DMS53 treated with DMSO at 0.1 percent for 48 hours (cell line): ENCODE measurements at regions not wholly inside any gene's neighbourhood (a gene's known extent, or its start where the extent isn't known, plus 50 kb on each side); places are given as distances from the start of the nearest gene placed in this dataset.

Source experiments
- DNase-seq: peaks from one replicate; lab custom pipeline; 2025; ENCODE audit not compliant: unreplicated experiment; lab: John Stamatoyannopoulos, UW

GRCh38 chr7:52897713-52898112, 137.7 kb upstream of the POM121L12 start:
- DNase-seq: no peak

GRCh38 chr7:52897288-52897687, 138.1 kb upstream of the POM121L12 start:
- DNase-seq: no peak

GRCh38 chr7:52877240-52877639, 158.2 kb upstream of the POM121L12 start:
- DNase-seq: no peak

GRCh38 chr7:52876402-52876801, 159.0 kb upstream of the POM121L12 start:
- no peak for DNase-seq

- DNase-seq: no peak
These were observed 171.8 kb upstream of the POM121L12 start for GRCh38 chr7:52863652-52864051.

- DNase-seq: no peak
These were observed 173.1 kb upstream of the POM121L12 start for GRCh38 chr7:52862321-52862720.

- DNase-seq: no peak
These were observed 178.1 kb upstream of the POM121L12 start for GRCh38 chr7:52857367-52857766.

GRCh38 chr7:52854681-52855080, 180.8 kb upstream of the POM121L12 start:
- no peak for DNase-seq

GRCh38 chr7:52851547-52851946, 183.9 kb upstream of the POM121L12 start:
- no peak for DNase-seq

GRCh38 chr7:52843436-52843835, 192.0 kb upstream of the POM121L12 start:
- no peak for DNase-seq

GRCh38 chr7:52842202-52842900, 193.1 kb upstream of the POM121L12 start:
- no peak for DNase-seq

- no peak for DNase-seq
These were observed 196.4 kb upstream of the POM121L12 start for GRCh38 chr7:52838981-52839411.

GRCh38 chr7:52831321-52831720, 204.1 kb upstream of the POM121L12 start:
- DNase-seq: no peak

- no peak for DNase-seq
These were observed 204.6 kb upstream of the POM121L12 start for GRCh38 chr7:52830801-52831200.

GRCh38 chr7:52826515-52827265, 208.7 kb upstream of the POM121L12 start:
- DNase-seq: no peak

GRCh38 chr7:52825611-52826010, 209.8 kb upstream of the POM121L12 start:
- peak; percentile 15 for DNase-seq

GRCh38 chr7:52811537-52811936, 223.9 kb upstream of the POM121L12 start:
- DNase-seq: no peak

GRCh38 chr7:52799817-52800216, 235.6 kb upstream of the POM121L12 start:
- DNase-seq: no peak

- no peak for DNase-seq
These were observed 237.6 kb upstream of the POM121L12 start for GRCh38 chr7:52797801-52798200.

GRCh38 chr7:52794621-52795020, 240.8 kb upstream of the POM121L12 start:
- no peak for DNase-seq

GRCh38 chr7:52791176-52791700, 244.2 kb upstream of the POM121L12 start:
- no peak for DNase-seq

- no peak for DNase-seq
These were observed 249.3 kb upstream of the POM121L12 start for GRCh38 chr7:52786174-52786573.
